Nephron (organoid): ENCODE measurements at regions not wholly inside any gene's neighbourhood (a gene's known extent, or its start where the extent isn't known, plus 50 kb on each side); places are given as distances from the start of the nearest gene placed in this dataset.

ENCODE experiments used
- H3K27ac Mint-ChIP-seq, 3 experiments: 2 replicates each; pipeline ENCODE4 v1.8.0; 2020; ENCODE audit warnings: mixed read lengths in 3 of 3, mild to moderate bottlenecking in 2 of 3, moderate library complexity in 1 of 3
- H3K27me3 Mint-ChIP-seq: 2 replicates; pipeline ENCODE4 v1.8.0; 2021; ENCODE audit warnings: low read depth, mild to moderate bottlenecking, moderate library complexity, mixed read lengths
- H3K36me3 Mint-ChIP-seq: 2 replicates; pipeline ENCODE4 v1.8.0; 2020; ENCODE audit warnings: low read depth, mixed read lengths
- H3K4me1 Mint-ChIP-seq: 2 replicates; pipeline ENCODE4 v1.8.0; 2020; ENCODE audit warnings: mixed read lengths
- H3K4me3 Mint-ChIP-seq, 3 experiments: 2 replicates each; pipeline ENCODE4 v1.8.0; 2020; ENCODE audit warnings: mild to moderate bottlenecking in 3 of 3, mixed read lengths in 3 of 3, moderate library complexity in 2 of 3
- H3K9me3 Mint-ChIP-seq: 2 replicates; pipeline ENCODE4 v1.8.0; 2020; ENCODE audit warnings: mixed read lengths
- TF ChIP-seq, protein P1 (sequence below), 3 experiments: fragments of 200-600 bp; sonication (generic); IDR thresholded peaks; one replicate each; pipeline ENCODE4 v1.5.0; 2021; ENCODE audit warnings: antibody characterized with exemption in 3 of 3; ENCODE audit not compliant: unreplicated experiment in 3 of 3

DNA sequence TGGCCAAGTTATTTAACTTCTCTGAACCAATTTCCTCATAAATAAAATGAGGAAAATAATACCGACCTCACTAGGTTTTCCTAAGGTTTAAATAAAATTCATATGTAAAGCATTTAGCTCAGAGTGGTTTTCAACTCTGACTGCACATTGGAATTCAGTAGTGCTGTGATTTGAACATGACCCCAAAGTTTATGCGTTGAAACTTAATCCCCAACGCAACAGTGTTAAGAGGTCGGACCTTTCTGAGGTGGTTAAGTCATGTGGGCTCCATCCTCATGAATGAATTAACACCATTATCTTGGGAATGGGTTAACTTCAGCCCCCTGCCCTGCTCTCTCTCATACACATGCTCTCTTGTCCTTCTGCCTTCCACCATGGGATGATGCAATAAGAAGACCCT lies 322.2 kb downstream of the AASDHPPT start:
- Mint-ChIP-seq H3K4me3 (no peak overlapping the region), H3K27ac (peak overlapping the region in 1 of 3 experiments; percentile 76), H3K4me1 (peaks cover 19% of the 10 kb centered on the region), H3K27me3 (peaks cover 6% of the 10 kb centered on the region), H3K36me3 (no peaks in the 10 kb centered on the region), H3K9me3 (peaks cover 8% of the 10 kb centered on the region)
- TF ChIP-seq, protein P1, sequence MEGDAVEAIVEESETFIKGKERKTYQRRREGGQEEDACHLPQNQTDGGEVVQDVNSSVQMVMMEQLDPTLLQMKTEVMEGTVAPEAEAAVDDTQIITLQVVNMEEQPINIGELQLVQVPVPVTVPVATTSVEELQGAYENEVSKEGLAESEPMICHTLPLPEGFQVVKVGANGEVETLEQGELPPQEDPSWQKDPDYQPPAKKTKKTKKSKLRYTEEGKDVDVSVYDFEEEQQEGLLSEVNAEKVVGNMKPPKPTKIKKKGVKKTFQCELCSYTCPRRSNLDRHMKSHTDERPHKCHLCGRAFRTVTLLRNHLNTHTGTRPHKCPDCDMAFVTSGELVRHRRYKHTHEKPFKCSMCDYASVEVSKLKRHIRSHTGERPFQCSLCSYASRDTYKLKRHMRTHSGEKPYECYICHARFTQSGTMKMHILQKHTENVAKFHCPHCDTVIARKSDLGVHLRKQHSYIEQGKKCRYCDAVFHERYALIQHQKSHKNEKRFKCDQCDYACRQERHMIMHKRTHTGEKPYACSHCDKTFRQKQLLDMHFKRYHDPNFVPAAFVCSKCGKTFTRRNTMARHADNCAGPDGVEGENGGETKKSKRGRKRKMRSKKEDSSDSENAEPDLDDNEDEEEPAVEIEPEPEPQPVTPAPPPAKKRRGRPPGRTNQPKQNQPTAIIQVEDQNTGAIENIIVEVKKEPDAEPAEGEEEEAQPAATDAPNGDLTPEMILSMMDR (IDR thresholded peaks at IDR 0.05; ENCODE audit: unreplicated experiment in 3 of 3): no peak

DNA sequence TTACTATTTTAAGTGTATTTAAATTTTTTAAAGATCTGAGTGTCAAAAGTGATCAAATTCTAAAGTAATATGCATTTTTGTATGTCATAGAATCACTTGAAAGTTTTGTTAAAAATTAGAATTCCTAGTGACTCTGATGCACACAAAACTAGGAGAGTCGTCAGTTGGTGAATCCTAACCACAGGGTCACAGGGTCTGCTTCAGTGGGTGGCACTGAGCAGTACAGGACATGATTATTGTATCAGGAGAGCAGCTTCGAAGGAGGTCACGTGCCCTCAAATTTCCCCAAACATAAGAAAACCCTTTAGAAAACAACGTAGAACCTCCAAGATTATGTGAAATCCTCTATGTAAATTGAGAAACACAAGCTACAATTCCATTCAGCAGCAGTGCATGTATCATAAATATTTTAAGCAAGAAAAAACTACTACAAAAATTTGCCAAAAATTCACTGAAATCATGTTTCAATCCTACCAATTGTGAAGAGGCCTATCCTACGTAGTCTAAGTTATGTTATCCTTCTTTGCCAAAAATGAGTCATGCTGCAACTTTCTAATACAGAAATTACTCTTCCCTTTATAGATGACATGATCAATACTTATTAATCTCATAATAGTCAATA lies 323.6 kb downstream of the AASDHPPT start:
- TF ChIP-seq, protein P1 (IDR thresholded peaks at IDR 0.05; ENCODE audit: unreplicated experiment in 3 of 3): no peak
- Mint-ChIP-seq H3K27me3 (no peaks in the 10 kb centered on the region), H3K9me3 (peaks cover 7% of the 10 kb centered on the region)

DNA sequence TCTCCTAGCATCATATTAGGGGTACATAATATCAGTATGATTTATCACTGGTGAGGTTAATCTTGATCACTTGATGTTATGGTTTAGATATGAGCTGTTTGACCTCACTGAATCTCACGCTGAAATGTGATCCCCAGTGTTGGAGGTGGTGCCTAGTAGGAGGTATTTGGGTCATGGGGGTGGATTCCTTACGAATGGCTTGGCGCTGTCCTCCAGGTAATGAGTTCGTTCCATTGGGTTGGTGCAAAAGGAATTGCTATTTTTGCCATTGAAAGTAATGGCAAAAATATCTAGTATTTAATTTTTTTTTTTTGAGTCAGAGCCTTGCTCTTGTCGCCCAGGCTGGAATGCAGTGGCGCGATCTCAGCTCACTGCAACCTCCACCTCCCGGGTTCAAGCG lies 326.3 kb downstream of the AASDHPPT start:
- peaks cover 7% of the 10 kb centered on the region for H3K9me3 Mint-ChIP-seq
- H3K36me3 Mint-ChIP-seq: no peaks in the 10 kb centered on the region
- TF ChIP-seq, protein P1 (IDR thresholded peaks at IDR 0.05; ENCODE audit: unreplicated experiment in 3 of 3): no peak

More for the DNA sequence above, 323.6 kb downstream of the AASDHPPT start:
- no peak overlapping the region for H3K27ac Mint-ChIP-seq
- no peak overlapping the region for H3K4me3 Mint-ChIP-seq
- peaks cover 19% of the 10 kb centered on the region for H3K4me1 Mint-ChIP-seq
- no peaks in the 10 kb centered on the region for H3K36me3 Mint-ChIP-seq

DNA sequence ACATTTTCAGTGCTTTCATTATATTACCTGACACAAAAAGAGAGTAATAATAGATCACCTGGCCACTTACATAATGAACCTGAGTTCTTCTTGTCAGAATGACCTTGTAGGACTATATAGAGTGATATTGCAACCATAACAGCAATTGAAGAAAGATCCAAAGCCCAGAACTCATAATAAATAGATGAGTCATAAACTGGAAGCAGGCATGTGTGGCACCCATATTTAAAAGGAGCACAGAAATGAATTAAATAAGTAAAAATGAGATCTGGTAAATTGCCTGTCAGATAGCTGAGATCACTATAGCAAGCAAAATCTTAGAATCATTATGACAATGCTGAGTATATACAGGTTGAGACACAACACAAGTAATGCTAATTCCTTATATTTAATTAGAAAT lies 331.8 kb downstream of the AASDHPPT start:
- Mint-ChIP-seq H3K27ac (no peak overlapping the region), H3K27me3 (peaks cover 4% of the 10 kb centered on the region), H3K36me3 (no peaks in the 10 kb centered on the region), H3K9me3 (peaks cover 3% of the 10 kb centered on the region), H3K4me1 (no peaks in the 10 kb centered on the region), H3K4me3 (no peak overlapping the region)
- TF ChIP-seq, protein P1 (IDR thresholded peaks at IDR 0.05; ENCODE audit: unreplicated experiment in 3 of 3): no peak

More for the DNA sequence above, 326.3 kb downstream of the AASDHPPT start:
- Mint-ChIP-seq H3K4me1 (peaks cover 7% of the 10 kb centered on the region), H3K27me3 (no peaks in the 10 kb centered on the region), H3K27ac (no peak overlapping the region), H3K4me3 (no peak overlapping the region)

DNA sequence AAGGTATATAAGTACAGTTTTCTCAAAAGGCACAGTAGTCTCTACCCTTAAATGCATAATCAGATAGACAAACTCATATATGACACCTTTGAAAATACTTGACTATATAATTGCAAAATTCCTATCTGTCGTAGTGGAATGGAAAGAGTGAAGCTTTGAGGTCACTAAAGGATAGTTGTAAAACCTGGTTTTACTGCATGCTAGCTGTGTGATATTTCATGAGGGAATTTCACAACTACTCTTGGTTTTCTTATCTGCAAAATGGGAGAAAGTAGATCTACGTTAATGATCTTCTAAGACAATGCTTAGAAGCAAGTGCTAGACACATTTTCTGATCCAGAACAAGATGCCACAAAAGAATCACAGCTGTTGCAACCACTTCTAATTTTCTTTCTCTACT lies 332.2 kb downstream of the AASDHPPT start:
- peaks cover 3% of the 10 kb centered on the region for H3K9me3 Mint-ChIP-seq
- no peaks in the 10 kb centered on the region for H3K4me1 Mint-ChIP-seq
- H3K4me3 Mint-ChIP-seq: no peak overlapping the region
- TF ChIP-seq, protein P1 (IDR thresholded peaks at IDR 0.05; ENCODE audit: unreplicated experiment in 3 of 3): no peak
- peaks cover 4% of the 10 kb centered on the region for H3K27me3 Mint-ChIP-seq
- H3K36me3 Mint-ChIP-seq: no peaks in the 10 kb centered on the region
- H3K27ac Mint-ChIP-seq: no peak overlapping the region

DNA sequence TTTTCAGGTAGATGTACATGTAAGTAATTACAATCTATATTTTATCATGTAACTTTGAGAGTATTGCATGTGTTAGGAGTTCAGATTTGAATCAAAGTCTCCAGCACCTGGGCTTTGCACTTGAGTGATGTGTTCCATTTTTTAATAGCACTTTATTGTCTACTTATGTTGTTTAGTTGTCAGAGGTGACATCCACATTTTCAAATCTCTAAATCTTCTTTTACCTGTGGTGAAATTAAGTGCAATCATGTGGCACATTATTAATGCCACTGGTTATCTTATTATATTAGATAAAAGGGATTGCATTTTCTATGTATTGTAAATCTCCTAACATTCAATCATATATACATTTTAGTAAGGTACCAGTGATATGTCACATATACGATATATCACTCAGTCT lies 333.4 kb downstream of the AASDHPPT start:
- Mint-ChIP-seq H3K4me1 (no peaks in the 10 kb centered on the region), H3K9me3 (no peaks in the 10 kb centered on the region), H3K36me3 (no peaks in the 10 kb centered on the region), H3K4me3 (no peak overlapping the region), H3K27me3 (peaks cover 4% of the 10 kb centered on the region), H3K27ac (no peak overlapping the region)
- TF ChIP-seq, protein P1 (IDR thresholded peaks at IDR 0.05; ENCODE audit: unreplicated experiment in 3 of 3): no peak
